B cell (primary cell): ENCODE measurements at regions not wholly inside any gene's neighbourhood (a gene's known extent, or its start where the extent isn't known, plus 50 kb on each side); places are given as distances from the start of the nearest gene placed in this dataset.

ENCODE experiments used
- ATAC-seq: fragments of 200-7000 bp; cut with Tn5 transposase; one replicate; pipeline ENCODE4 v1.10.0; 2021; ENCODE audit warnings: low read depth, mild to moderate bottlenecking, moderate number of reproducible peaks, moderate library complexity
- CTCF ChIA-PET: fragments of 350-600 bp; sonication (Branson Sonifier 250); formaldehyde crosslinking; loops from one replicate; lab custom pipeline; 2021; ENCODE audit warnings: antibody characterized with exemption, inconsistent platforms; lab: Charles Lee
- POLR2A ChIA-PET: fragments of 350-600 bp; sonication (Branson Sonifier 250); formaldehyde crosslinking; loops from one replicate; lab custom pipeline; 2021; ENCODE audit warnings: antibody characterized with exemption; lab: Charles Lee
- DNase-seq: peaks from one replicate; pipeline ENCODE4 v3.0.0; 2013
- H2AFZ ChIP-seq: 2 replicates; pipeline ENCODE4 v1.6.1; 2012; ENCODE audit warnings: mild to moderate bottlenecking, low read depth, low read length; ENCODE audit not compliant: insufficient read depth, poor library complexity, severe bottlenecking
- H3K27ac ChIP-seq, 2 donors: 1 replicate in 1 of 2; 2 replicates in 1 of 2; pipeline ENCODE4 v1.5.1; 2012 to 2013; ENCODE audit warnings: low read length in 2 of 2, mild to moderate bottlenecking in 2 of 2, moderate library complexity in 1 of 2
- H3K27me3 ChIP-seq, 4 experiments: fragments of 200-600 bp in 1 of 4; sonication (generic) in 1 of 4; replicated peaks in 1 of 4; 1 replicate in 2 of 4; 2 replicates in 2 of 4; pipeline versions ENCODE4 v1.6.1 to v1.7.0; 2013 to 2016; ENCODE audit warnings: low read length in 3 of 4, mild to moderate bottlenecking in 2 of 4, mixed read lengths in 1 of 4, moderate library complexity in 1 of 4; ENCODE audit not compliant: insufficient read depth in 4 of 4, control insufficient read depth in 3 of 4; ENCODE audit errors: control extremely low read depth in 1 of 4
- H3K36me3 ChIP-seq, 2 experiments: replicated peaks in 1 of 2; 1 replicate in 1 of 2; 2 replicates in 1 of 2; pipeline versions ENCODE4 v1.6.1 to v1.7.1; 2013; ENCODE audit warnings: low read length in 1 of 2; ENCODE audit not compliant: insufficient read depth in 2 of 2, control insufficient read depth in 1 of 2; ENCODE audit errors: control extremely low read depth in 1 of 2, extremely low read depth in 1 of 2
- H3K4me1 ChIP-seq, 2 donors: fragments of 200-600 bp in 1 of 2; sonication (generic) in 1 of 2; 1 replicate in 1 of 2; 2 replicates in 1 of 2; pipeline versions ENCODE4 v1.5.1 to v1.6.1; 2013 to 2017; ENCODE audit warnings: low read length in 2 of 2; ENCODE audit not compliant: control insufficient read depth in 2 of 2, insufficient read depth in 2 of 2
- H3K4me2 ChIP-seq: replicated peaks from 2 replicates; pipeline ENCODE3; 2012; ENCODE audit warnings: mild to moderate bottlenecking, low read depth, low read length; ENCODE audit not compliant: poor library complexity, severe bottlenecking
- H3K4me3 ChIP-seq, 5 experiments: fragments of 200-600 bp in 1 of 5; sonication (generic) in 1 of 5; 1 replicate in 3 of 5; 2 replicates in 2 of 5; pipeline versions ENCODE4 v1.5.1 to v1.7.0; 2011 to 2016; ENCODE audit warnings: low read length in 4 of 5, mild to moderate bottlenecking in 4 of 5, low read depth in 2 of 5, control low read depth in 1 of 5, moderate library complexity in 1 of 5; ENCODE audit not compliant: insufficient read depth in 1 of 5; ENCODE audit errors: control extremely low read depth in 1 of 5, extremely low read depth in 1 of 5
- H3K79me2 ChIP-seq: fragments of 200-600 bp; sonication (generic); one replicate; pipeline ENCODE4 v1.6.0; 2016; ENCODE audit warnings: low read length; ENCODE audit not compliant: control insufficient read depth, insufficient read depth
- H3K9ac ChIP-seq: fragments of 200-600 bp; sonication (generic); 2 replicates; pipeline ENCODE4 v1.6.1; 2017; ENCODE audit warnings: mild to moderate bottlenecking, low read length, moderate library complexity
- H3K9me3 ChIP-seq, 3 donors: one replicate each; pipeline versions ENCODE4 v1.6.1 to v1.7.1; 2013; ENCODE audit warnings: low read length in 2 of 3; ENCODE audit not compliant: control insufficient read depth in 2 of 3, insufficient read depth in 1 of 3; ENCODE audit errors: control extremely low read depth in 1 of 3
- H4K20me1 ChIP-seq: 2 replicates; pipeline ENCODE4 v1.6.0; 2012; ENCODE audit warnings: mild to moderate bottlenecking, low read length; ENCODE audit not compliant: insufficient read depth, control insufficient read depth, poor library complexity, severe bottlenecking
- H3K27ac Mint-ChIP-seq: one replicate; pipeline ENCODE4 v1.8.0; 2021; ENCODE audit warnings: mixed read lengths
- H3K27me3 Mint-ChIP-seq: one replicate; pipeline ENCODE4 v1.8.0; 2021; ENCODE audit warnings: mixed read lengths
- H3K4me1 Mint-ChIP-seq: one replicate; pipeline ENCODE4 v1.8.0; 2021; ENCODE audit warnings: mixed read lengths
- H3K4me3 Mint-ChIP-seq: one replicate; pipeline ENCODE4 v1.8.0; 2021; ENCODE audit warnings: mixed read lengths
- H3K9me3 Mint-ChIP-seq: one replicate; pipeline ENCODE4 v1.8.0; 2022; ENCODE audit warnings: mixed read lengths; ENCODE audit not compliant: insufficient read depth
- CTCF ChIP-seq: fragments of 200-600 bp; IDR thresholded peaks from one replicate; pipeline ENCODE4 v1.8.0; 2022; ENCODE audit warnings: antibody characterized with exemption, mild to moderate bottlenecking
- EZH2 ChIP-seq: IDR thresholded peaks from 2 replicates; pipeline ENCODE4 v1.6.1; 2012; ENCODE audit warnings: borderline replicate concordance, low read depth, mild to moderate bottlenecking, moderate library complexity, low read length; ENCODE audit not compliant: insufficient read depth, poor library complexity, severe bottlenecking
- WGBS: methylation state at CpG from one replicate; pipeline ENCODE4 v1.1.5; 2013; ENCODE audit warnings: missing lambda C conversion rate; ENCODE audit not compliant: insufficient coverage; 5-methylcytosine and 5-hydroxymethylcytosine counted together
- intact Hi-C: fragments of 100-400 bp; cut with micrococcal nuclease; formaldehyde crosslinking; loops from one replicate; pipeline ENCODE4 v1.10.0; 2022

GRCh38 chr20:57806975-57807374, 97.2 kb upstream of the PMEPA1 start:
- ChIA-PET CTCF (no interaction called here), POLR2A (no interaction called here)
- no peaks in the 10 kb centered on the region for H3K36me3 ChIP-seq
- no peak overlapping the region for H3K4me2 ChIP-seq
- 97% methylated on average over 3 of the region's 4 CpGs for WGBS
- no peak overlapping the region for H3K4me3 ChIP-seq
- no peak for ATAC-seq
- no peak overlapping the region for H3K4me3 Mint-ChIP-seq
- intact Hi-C loops: no loop called here
- DNase-seq: no peak
- peaks cover 28% of the 10 kb centered on the region for H3K27me3 Mint-ChIP-seq
- H2AFZ ChIP-seq: no peak overlapping the region
- no peaks in the 10 kb centered on the region for H3K9me3 Mint-ChIP-seq
- no peaks in the 10 kb centered on the region for H3K4me1 ChIP-seq
- no peak overlapping the region for H3K27ac ChIP-seq
- no peaks in the 10 kb centered on the region for H4K20me1 ChIP-seq
- no peaks in the 10 kb centered on the region for H3K9me3 ChIP-seq
- no peaks in the 10 kb centered on the region for H3K4me1 Mint-ChIP-seq
- H3K9ac ChIP-seq: no peak overlapping the region
- no peaks in the 10 kb centered on the region for H3K79me2 ChIP-seq
- no peak overlapping the region for H3K27ac Mint-ChIP-seq
- TF ChIP-seq EZH2 (no peak), CTCF (no peak)
- peaks cover 0 to 6% (median 0%) of the 10 kb centered on the region in 4 experiments for H3K27me3 ChIP-seq

GRCh38 chr20:57806476-57806875, 96.7 kb upstream of the PMEPA1 start:
- Histone ChIP-seq H3K36me3 (no peaks in the 10 kb centered on the region), H2AFZ (no peak overlapping the region), H3K27me3 (peaks cover 0 to 6% (median 0%) of the 10 kb centered on the region in 4 experiments), H3K9me3 (no peaks in the 10 kb centered on the region), H4K20me1 (no peaks in the 10 kb centered on the region), H3K4me2 (no peak overlapping the region), H3K9ac (no peak overlapping the region), H3K27ac (no peak overlapping the region), H3K4me1 (no peaks in the 10 kb centered on the region), H3K4me3 (no peak overlapping the region), H3K79me2 (no peaks in the 10 kb centered on the region)
- H3K27ac Mint-ChIP-seq: no peak overlapping the region
- DNase-seq (no peak), ATAC-seq (no peak)
- H3K27me3 Mint-ChIP-seq: peaks cover 25% of the 10 kb centered on the region
- POLR2A ChIA-PET: no interaction called here
- TF ChIP-seq EZH2 (no peak), CTCF (no peak)
- WGBS: 87% methylated on average over 6 of the region's 6 CpGs
- no peak overlapping the region for H3K4me3 Mint-ChIP-seq
- no peaks in the 10 kb centered on the region for H3K4me1 Mint-ChIP-seq
- intact Hi-C loops: no loop called here
- no peaks in the 10 kb centered on the region for H3K9me3 Mint-ChIP-seq
- CTCF ChIA-PET: no interaction called here
